Kidney epithelial cell (primary cell): ENCODE measurements at regions not wholly inside any gene's neighbourhood (a gene's known extent, or its start where the extent isn't known, plus 50 kb on each side); places are given as distances from the start of the nearest gene placed in this dataset.
"Not testable (repeated sequence)": the region's sequence is repeated elsewhere in the genome, so short reads cannot be mapped to it uniquely, and the experiment has no call there.

Source experiments
- DNase-seq: peaks from one replicate; pipeline ENCODE4 v3.0.0-alpha.2; 2010; ENCODE audit warnings: low read depth
- H3K27me3 ChIP-seq: 2 replicates; pipeline ENCODE4 v1.6.0; 2011; ENCODE audit warnings: low read length; ENCODE audit not compliant: control insufficient read depth, insufficient read depth
- H3K36me3 ChIP-seq: 2 replicates; pipeline ENCODE4 v1.5.1; 2011; ENCODE audit warnings: low read length; ENCODE audit not compliant: control insufficient read depth, insufficient read depth
- H3K4me3 ChIP-seq: 2 replicates; pipeline ENCODE4 v1.5.1; 2011; ENCODE audit warnings: low read depth, mild to moderate bottlenecking, control low read depth, low read length
- CTCF ChIP-seq: IDR thresholded peaks from 2 replicates; pipeline ENCODE4 v1.5.1; 2011; ENCODE audit warnings: mild to moderate bottlenecking, moderate library complexity, low read length, control low read depth, inconsistent platforms; ENCODE audit not compliant: insufficient read depth, poor library complexity, severe bottlenecking

DNA sequence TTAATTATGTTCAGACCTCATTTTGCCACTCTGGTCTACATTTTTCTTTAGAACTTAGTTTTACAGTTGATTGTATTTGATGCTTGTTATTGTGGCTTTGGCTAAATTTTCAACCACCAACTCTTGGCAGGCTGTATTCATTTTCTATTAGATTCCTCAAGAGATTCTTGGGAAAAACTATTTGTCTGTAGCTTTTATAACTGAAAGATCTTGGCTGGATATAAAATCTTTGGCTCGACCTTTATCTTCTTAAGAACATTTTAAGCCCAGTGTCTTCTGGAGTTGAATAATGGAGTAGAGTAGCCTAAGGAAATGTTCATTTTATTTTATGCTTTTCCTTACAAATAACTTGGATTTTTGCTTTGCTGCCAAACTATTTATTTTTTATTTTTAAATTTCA lies 848.5 kb downstream of the PCDH17 start:
- Histone ChIP-seq H3K4me3 (no peak overlapping the region), H3K27me3 (no peaks in the 10 kb centered on the region), H3K36me3 (no peaks in the 10 kb centered on the region)
- no peak for TF ChIP-seq CTCF
- no peak for DNase-seq

DNA sequence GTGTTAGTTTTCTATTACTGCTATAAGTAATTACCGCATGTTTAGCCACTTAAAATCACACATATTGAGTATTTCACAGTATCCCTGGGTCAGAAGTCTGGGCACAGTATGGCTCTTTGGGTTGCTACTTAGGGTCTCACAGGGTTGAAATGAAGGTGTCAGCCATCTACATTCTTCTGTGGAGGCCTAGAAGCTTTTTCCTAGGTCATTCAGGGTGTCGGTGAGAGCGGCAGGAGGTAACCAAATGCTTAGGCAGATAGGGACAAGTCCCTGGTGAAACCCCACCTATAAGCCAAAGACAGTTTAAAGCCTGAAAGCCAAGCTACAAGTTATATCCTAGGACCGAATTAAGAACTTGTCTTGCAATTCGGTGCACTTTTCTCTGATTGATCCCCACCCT lies 856.7 kb downstream of the PCDH17 start:
- H3K36me3 ChIP-seq: no peaks in the 10 kb centered on the region
- DNase-seq: no peak
- TF ChIP-seq CTCF: no peak

DNA sequence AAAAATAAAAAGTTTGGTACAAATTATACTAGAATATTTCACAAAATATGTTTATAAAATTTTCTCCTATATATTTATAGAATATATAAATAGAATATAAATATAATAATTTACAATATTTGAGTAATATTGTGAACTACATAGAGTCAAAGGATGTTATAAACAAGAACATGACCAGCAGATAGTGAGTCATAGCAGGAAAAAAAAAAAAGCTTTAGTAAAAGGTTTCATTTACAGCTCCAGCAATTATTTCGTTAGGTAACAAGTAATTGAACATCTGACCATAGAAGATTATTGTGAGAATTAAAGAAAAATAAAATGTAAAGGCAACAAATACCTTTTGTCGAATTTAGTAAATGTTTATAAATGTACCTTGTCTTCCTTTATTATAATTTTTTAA lies 864.1 kb downstream of the PCDH17 start:
- no peaks in the 10 kb centered on the region for H3K36me3 ChIP-seq
- no peak for TF ChIP-seq CTCF
- no peak overlapping the region for H3K4me3 ChIP-seq
- DNase-seq: no peak
- H3K27me3 ChIP-seq: no peaks in the 10 kb centered on the region

More for the DNA sequence above, 856.7 kb downstream of the PCDH17 start:
- Histone ChIP-seq H3K27me3 (no peaks in the 10 kb centered on the region), H3K4me3 (no peak overlapping the region)

- Histone ChIP-seq H3K27me3 (no peaks in the 10 kb centered on the region), H3K4me3 (no peak overlapping the region), H3K36me3 (no peaks in the 10 kb centered on the region)
- DNase-seq: no peak
- TF ChIP-seq CTCF: no peak
These were observed 869.4 kb downstream of the PCDH17 start for GRCh38 chr13:58500938-58501337.

- H3K27me3 ChIP-seq, DNase-seq, H3K4me3 ChIP-seq: not testable (repeated sequence)
These were observed 872.7 kb downstream of the PCDH17 start for GRCh38 chr13:58504202-58504700.

DNA sequence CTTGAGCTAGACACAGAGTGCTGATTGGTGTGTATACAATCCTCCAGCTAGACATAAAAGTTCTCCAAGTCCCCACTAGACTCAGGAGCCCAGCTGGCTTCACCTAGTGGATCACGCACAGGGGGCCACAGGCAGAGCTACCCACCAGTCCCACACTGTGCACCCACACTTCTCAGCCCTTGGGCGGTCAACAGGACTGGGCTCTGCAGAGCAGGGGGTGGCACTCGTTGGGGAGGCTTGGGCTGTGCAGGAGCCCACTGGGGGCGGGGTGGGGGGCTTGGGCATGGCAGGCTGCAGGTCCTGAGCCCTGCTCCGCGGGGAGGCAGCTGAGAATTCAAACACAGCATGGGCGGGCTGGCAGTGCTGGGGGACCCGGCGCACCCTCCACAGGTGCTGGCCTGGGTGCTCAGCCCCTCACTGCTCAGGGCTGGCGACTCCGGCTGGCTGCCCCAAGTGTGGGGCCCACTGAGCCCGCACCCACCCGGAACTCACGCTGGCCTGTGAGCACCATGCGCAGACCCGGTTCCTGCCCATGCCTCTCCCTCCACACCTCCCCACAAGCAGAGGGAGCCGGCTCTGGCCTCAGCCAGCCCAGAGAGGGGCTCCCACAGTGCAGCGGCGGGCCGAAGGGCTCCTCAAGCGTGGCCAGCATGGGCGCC lies 873.8 kb downstream of the PCDH17 start:
- not testable (repeated sequence) for DNase-seq, H3K4me3 ChIP-seq, H3K36me3 ChIP-seq, H3K27me3 ChIP-seq

More at GRCh38 chr13:58504202-58504700, 872.7 kb downstream of the PCDH17 start:
- H3K36me3 ChIP-seq: not testable (repeated sequence)

GRCh38 chr13:58528351-58528750 lies 896.8 kb downstream of the PCDH17 start:
- no peaks in the 10 kb centered on the region for H3K36me3 ChIP-seq
- H3K27me3 ChIP-seq: no peaks in the 10 kb centered on the region
- DNase-seq: no peak
- no peak for TF ChIP-seq CTCF
- H3K4me3 ChIP-seq: no peak overlapping the region
